H1 (cell line): ENCODE measurements at regions not wholly inside any gene's neighbourhood (a gene's known extent, or its start where the extent isn't known, plus 50 kb on each side); places are given as distances from the start of the nearest gene placed in this dataset.

Source experiments
- CTCF ChIA-PET: fragments of 300-600 bp; sonication (Branson Sonifier 250); formaldehyde crosslinking; loops from one replicate; lab custom pipeline; 2021; ENCODE audit not compliant: partially characterized antibody; lab: Charles Lee
- POLR2A ChIA-PET: fragments of 300-600 bp; sonication (Branson Sonifier 250); formaldehyde crosslinking; loops from one replicate; lab custom pipeline; 2021; ENCODE audit warnings: inconsistent platforms; ENCODE audit not compliant: partially characterized antibody; lab: Charles Lee
- DNase-seq, 2 experiments: peaks; one replicate each; pipeline versions ENCODE4 v3.0.0 to v3.0.0-alpha.2; 2010 to 2022; ENCODE audit warnings: low spot score in 2 of 2, low read depth in 1 of 2, mixed read lengths in 1 of 2
- FAIRE-seq: peaks from 2 replicates; lab custom pipeline; 2011; peaks lifted over from hg19 to GRCh38; lab: Jason Lieb, UNC
- H2AFZ ChIP-seq: 2 replicates; pipeline ENCODE4 v1.8.1; 2012; ENCODE audit warnings: low read length, inconsistent platforms
- H2AK5ac ChIP-seq: 2 replicates; pipeline ENCODE4 v1.6.1; 2013; ENCODE audit warnings: low read depth, low read length
- H2BK120ac ChIP-seq: replicated peaks from 2 replicates; pipeline ENCODE3; 2013; ENCODE audit warnings: low read depth, low read length, inconsistent platforms
- H2BK12ac ChIP-seq: 2 replicates; pipeline ENCODE4 v1.6.1; 2013; ENCODE audit warnings: low read depth, low read length
- H2BK15ac ChIP-seq: 2 replicates; pipeline ENCODE4 v1.6.1; 2013; ENCODE audit warnings: low read length
- H2BK20ac ChIP-seq: 2 replicates; pipeline ENCODE4 v1.6.1; 2013; ENCODE audit warnings: low read length
- H2BK5ac ChIP-seq: 2 replicates; pipeline ENCODE4 v1.6.1; 2013; ENCODE audit warnings: low read depth, low read length
- H3K14ac ChIP-seq: 2 replicates; pipeline ENCODE4 v1.6.1; 2013; ENCODE audit warnings: inconsistent platforms; ENCODE audit not compliant: insufficient read length
- H3K18ac ChIP-seq: 2 replicates; pipeline ENCODE4 v1.6.1; 2013; ENCODE audit warnings: low read length; ENCODE audit errors: extremely low read depth
- H3K23ac ChIP-seq: 2 replicates; pipeline ENCODE4 v1.6.1; 2013; ENCODE audit warnings: inconsistent platforms; ENCODE audit not compliant: insufficient read length
- H3K23me2 ChIP-seq: 2 replicates; pipeline ENCODE4 v1.6.1; 2013; ENCODE audit warnings: low read depth, low read length
- H3K27ac ChIP-seq: 2 replicates; pipeline ENCODE4 v1.6.1; 2011; ENCODE audit warnings: low read depth, low read length, inconsistent platforms
- H3K27me3 ChIP-seq, 4 experiments: replicated peaks in 1 of 4; 1 replicate in 1 of 4; 2 replicates in 3 of 4; pipeline versions ENCODE4 v1.6.1 to v1.8.1; 2011 to 2013; ENCODE audit warnings: low read length in 3 of 4, mild to moderate bottlenecking in 3 of 4, inconsistent platforms in 2 of 4, mixed read lengths in 2 of 4, moderate library complexity in 1 of 4; ENCODE audit not compliant: control insufficient read depth in 3 of 4, insufficient read depth in 3 of 4; ENCODE audit errors: extremely low read depth in 1 of 4
- H3K36me3 ChIP-seq, 4 experiments: 2 replicates each; pipeline versions ENCODE4 v1.6.1 to v1.8.1; 2011 to 2013; ENCODE audit warnings: mild to moderate bottlenecking in 4 of 4, low read length in 3 of 4, moderate library complexity in 2 of 4, control low read depth in 1 of 4, inconsistent platforms in 1 of 4; ENCODE audit not compliant: insufficient read depth in 4 of 4, control insufficient read depth in 2 of 4
- H3K4ac ChIP-seq: replicated peaks from 2 replicates; pipeline ENCODE3; 2013; ENCODE audit warnings: low read length, low read depth, mixed read lengths, inconsistent platforms; ENCODE audit not compliant: insufficient read length
- H3K4me1 ChIP-seq, 4 experiments: replicated peaks in 1 of 4; 1 replicate in 1 of 4; 2 replicates in 3 of 4; pipeline versions ENCODE4 v1.6.1 to v1.8.1; 2011 to 2013; ENCODE audit warnings: low read length in 3 of 4, inconsistent platforms in 2 of 4, mixed read lengths in 1 of 4; ENCODE audit not compliant: insufficient read depth in 4 of 4, control insufficient read depth in 3 of 4
- H3K4me2 ChIP-seq, 2 experiments: 2 replicates each; pipeline versions ENCODE4 v1.6.1 to v1.8.1; 2011 to 2013; ENCODE audit warnings: low read depth in 2 of 2, low read length in 2 of 2, control low read depth in 1 of 2, inconsistent platforms in 1 of 2, mild to moderate bottlenecking in 1 of 2; ENCODE audit not compliant: insufficient read depth in 1 of 2
- H3K4me3 ChIP-seq, 4 experiments: fragments of 200-600, 300-600 bp in 1 of 4; sonication (generic), shearing (Covaris generic), sonication (Bioruptor Twin) in 1 of 4; 2 replicates each; pipeline versions ENCODE4 v1.5.1 to v1.8.1; 2011 to 2016; ENCODE audit warnings: low read length in 4 of 4, low read depth in 3 of 4, control low read depth in 2 of 4, inconsistent platforms in 2 of 4, mild to moderate bottlenecking in 2 of 4, mixed read lengths in 1 of 4, moderate library complexity in 1 of 4; ENCODE audit not compliant: insufficient read depth in 2 of 4; ENCODE audit errors: extremely low read depth in 1 of 4
- H3K56ac ChIP-seq: replicated peaks from 2 replicates; pipeline ENCODE3; 2013; ENCODE audit warnings: low read depth, mild to moderate bottlenecking, mixed read lengths, low read length, inconsistent platforms; ENCODE audit not compliant: insufficient read length
- H3K79me1 ChIP-seq: 2 replicates; pipeline ENCODE4 v1.6.1; 2013; ENCODE audit warnings: low read depth, low read length, control low read depth
- H3K79me2 ChIP-seq, 2 experiments: 2 replicates each; pipeline versions ENCODE4 v1.6.1 to v1.8.1; 2012 to 2013; ENCODE audit warnings: low read length in 2 of 2, mild to moderate bottlenecking in 2 of 2, inconsistent platforms in 1 of 2; ENCODE audit not compliant: insufficient read depth in 2 of 2, control insufficient read depth in 1 of 2
- H3K9ac ChIP-seq, 4 experiments: replicated peaks in 1 of 4; 1 replicate in 1 of 4; 2 replicates in 3 of 4; pipeline versions ENCODE4 v1.6.1 to v1.8.1; 2011 to 2013; ENCODE audit warnings: low read depth in 3 of 4, low read length in 3 of 4, control low read depth in 2 of 4, mild to moderate bottlenecking in 2 of 4, moderate library complexity in 2 of 4, inconsistent platforms in 1 of 4; ENCODE audit errors: extremely low read depth in 1 of 4
- H3K9me3 ChIP-seq, 2 experiments: 2 replicates each; pipeline versions ENCODE4 v1.6.1 to v1.8.1; 2012 to 2013; ENCODE audit warnings: mild to moderate bottlenecking in 2 of 2, moderate library complexity in 2 of 2, control low read depth in 1 of 2, inconsistent platforms in 1 of 2, low read depth in 1 of 2, low read length in 1 of 2, mixed read lengths in 1 of 2; ENCODE audit not compliant: insufficient read depth in 2 of 2
- H4K20me1 ChIP-seq, 2 experiments: replicated peaks in 1 of 2; 2 replicates each; pipeline versions ENCODE3 to v1.8.1; 2011 to 2013; ENCODE audit warnings: inconsistent platforms in 2 of 2, low read length in 2 of 2, mild to moderate bottlenecking in 1 of 2; ENCODE audit not compliant: insufficient read depth in 2 of 2, control insufficient read depth in 1 of 2
- H4K5ac ChIP-seq: 2 replicates; pipeline ENCODE4 v1.6.1; 2013; ENCODE audit warnings: low read length, low read depth, mixed read lengths, inconsistent platforms; ENCODE audit not compliant: insufficient read length
- H4K8ac ChIP-seq: 2 replicates; pipeline ENCODE4 v1.8.0; 2013; ENCODE audit warnings: mild to moderate bottlenecking, moderate library complexity, low read length, inconsistent platforms; ENCODE audit not compliant: insufficient read depth; ENCODE audit errors: extremely low read depth
- H4K91ac ChIP-seq: replicated peaks from 2 replicates; pipeline ENCODE3; 2013; ENCODE audit warnings: low read length, mixed read lengths, inconsistent platforms; ENCODE audit not compliant: insufficient read length
- BCL11A ChIP-seq, 2 experiments: IDR thresholded peaks; one replicate each; pipeline ENCODE4 v1.6.1; 2011; ENCODE audit warnings: low read depth in 2 of 2, low read length in 2 of 2, mild to moderate bottlenecking in 2 of 2
- EZH2 ChIP-seq: fragments of 200-600 bp; sonication (generic); IDR thresholded peaks from 2 replicates; pipeline ENCODE4 v1.7.1; 2012; ENCODE audit warnings: low read depth, mild to moderate bottlenecking, moderate library complexity, low read length, inconsistent platforms; ENCODE audit not compliant: severe bottlenecking
- RFX5 ChIP-seq: IDR thresholded peaks from 2 replicates; pipeline ENCODE4 v1.6.1; 2011; ENCODE audit warnings: low read depth, low read length, improper control_type of control experiment, borderline replicate concordance

DNA sequence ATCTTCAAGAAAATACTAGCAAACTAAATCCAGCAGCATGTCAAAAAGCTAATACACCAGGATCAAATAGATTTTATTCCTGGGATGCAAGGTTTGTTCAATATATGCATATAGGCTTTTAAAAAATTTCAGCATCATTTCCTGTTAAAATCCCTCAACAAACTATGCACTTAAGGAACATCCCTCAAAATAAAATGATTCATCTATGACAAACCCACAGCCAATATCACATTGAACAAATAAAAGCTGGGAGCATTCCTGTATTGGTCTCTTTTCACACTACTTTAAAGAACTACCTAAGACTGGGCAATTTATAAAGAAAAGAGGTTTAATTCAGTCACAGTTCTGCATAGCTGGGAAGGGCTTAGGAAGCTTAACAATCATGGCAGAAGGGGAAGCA lies 726.7 kb downstream of the GRXCR1 start:
- Histone ChIP-seq H3K27me3 (no peaks in the 10 kb centered on the region), H3K4ac (no peak overlapping the region), H3K14ac (no peak overlapping the region), H3K18ac (no peak overlapping the region), H2AFZ (no peak overlapping the region), H3K4me1 (no peaks in the 10 kb centered on the region), H3K4me3 (no peak overlapping the region), H4K5ac (no peak overlapping the region), H3K36me3 (no peaks in the 10 kb centered on the region), H3K9ac (no peak overlapping the region), H3K23me2 (no peaks in the 10 kb centered on the region), H2BK120ac (no peak overlapping the region), H3K56ac (no peak overlapping the region), H3K23ac (no peak overlapping the region), H2BK15ac (no peak overlapping the region), H2AK5ac (no peak overlapping the region), H3K9me3 (peaks cover 0 to 9% of the 10 kb centered on the region in 2 experiments; a peak in 1 of 4 replicates), H4K20me1 (no peaks in the 10 kb centered on the region), H3K79me1 (no peaks in the 10 kb centered on the region), H3K27ac (no peak overlapping the region), H2BK20ac (no peak overlapping the region), H4K91ac (no peak overlapping the region), H3K4me2 (no peak overlapping the region), H3K79me2 (no peaks in the 10 kb centered on the region), H4K8ac (no peak overlapping the region), H2BK5ac (no peak overlapping the region), H2BK12ac (no peak overlapping the region)
- ChIA-PET CTCF (no interaction called here), POLR2A (no interaction called here)
- FAIRE-seq, result no peak
- no peak for DNase-seq
- TF ChIP-seq RFX5 (no peak), BCL11A (IDR thresholded peaks at IDR 0.05; ENCODE audit: low read depth in 2 of 2, low read length in 2 of 2) (no peak), EZH2 (no peak)
